ENCODE measurements at regions not wholly inside any gene's neighbourhood (a gene's known extent, or its start where the extent isn't known, plus 50 kb on each side); places are given as distances from the start of the nearest gene placed in this dataset.
"Not testable (repeated sequence)": the region's sequence is repeated elsewhere in the genome, so short reads cannot be mapped to it uniquely, and the experiment has no call there.

GRCh38 chr7:76924756-76925155 lies 107.4 kb downstream of the SPDYE17 start:
- DNase-seq, result peak in 1 of 2 experiments; percentile 20

- DNase-seq, result not testable (repeated sequence)
These were observed 113.5 kb downstream of the SPDYE17 start for GRCh38 chr7:76918619-76919018.

- DNase-seq, result peak in 1 of 2 experiments; percentile 13
These were observed 117.8 kb downstream of the SPDYE17 start for GRCh38 chr7:76914361-76914760.

GRCh38 chr7:76912011-76912814 lies 119.9 kb downstream of the SPDYE17 start:
- DNase-seq, result not testable (repeated sequence)

- DNase-seq, result not testable (repeated sequence)
These were observed 127.5 kb downstream of the SPDYE17 start for GRCh38 chr7:76904688-76905087.

- DNase-seq, result not testable (repeated sequence)
These were observed 130.0 kb downstream of the SPDYE17 start for GRCh38 chr7:76901944-76902710.

GRCh38 chr7:76898807-76899206 lies 133.4 kb downstream of the SPDYE17 start:
- not testable (repeated sequence) for DNase-seq

- not testable (repeated sequence) for DNase-seq
These were observed 135.2 kb downstream of the SPDYE17 start for GRCh38 chr7:76897007-76897406.

- DNase-seq, result not testable (repeated sequence)
These were observed 136.5 kb downstream of the SPDYE17 start for GRCh38 chr7:76895696-76896095.

- DNase-seq, result not testable (repeated sequence)
These were observed 140.4 kb downstream of the SPDYE17 start for GRCh38 chr7:76891771-76892170.

GRCh38 chr7:76879733-76880288 lies 152.3 kb downstream of the SPDYE17 start:
- not testable (repeated sequence) for DNase-seq

GRCh38 chr7:76875760-76876159 lies 156.4 kb downstream of the SPDYE17 start:
- not testable (repeated sequence) for DNase-seq

GRCh38 chr7:76870504-76870808 lies 161.7 kb downstream of the SPDYE17 start:
- not testable (repeated sequence) for DNase-seq

- not testable (repeated sequence) for DNase-seq
These were observed 164.7 kb downstream of the SPDYE17 start for GRCh38 chr7:76867364-76867889.

GRCh38 chr7:76863150-76863773 lies 168.9 kb downstream of the SPDYE17 start:
- not testable (repeated sequence) for DNase-seq

- DNase-seq, result not testable (repeated sequence)
These were observed 169.9 kb downstream of the SPDYE17 start for GRCh38 chr7:76862241-76862640.

GRCh38 chr7:76859933-76860332 lies 172.2 kb downstream of the SPDYE17 start:
- DNase-seq, result not testable (repeated sequence)

GRCh38 chr7:76854631-76855030 lies 177.5 kb downstream of the SPDYE17 start:
- not testable (repeated sequence) for DNase-seq

GRCh38 chr7:76852787-76853584 lies 179.2 kb downstream of the SPDYE17 start:
- DNase-seq, result not testable (repeated sequence)

GRCh38 chr7:76852362-76852761 lies 179.8 kb downstream of the SPDYE17 start:
- not testable (repeated sequence) for DNase-seq

GRCh38 chr7:76851617-76852016 lies 180.5 kb downstream of the SPDYE17 start:
- not testable (repeated sequence) for DNase-seq
